Thyroid gland (tissue), 4 donors: ENCODE measurements at regions not wholly inside any gene's neighbourhood (a gene's known extent, or its start where the extent isn't known, plus 50 kb on each side); places are given as distances from the start of the nearest gene placed in this dataset.
A peak's percentile ranks its signal among the peaks of the same experiment; 100 is the strongest.

Experiments used
- DNase-seq, 2 donors: peaks; one replicate each; pipeline ENCODE4 v3.0.0-alpha.2; 2019
- H3K27ac ChIP-seq, 3 donors: fragments of 200-600 bp; sonication (generic); 1 replicate in 2 of 3; 2 replicates in 1 of 3; pipeline ENCODE4 v1.5.1; 2016 to 2019; ENCODE audit warnings: mild to moderate bottlenecking in 1 of 3, moderate library complexity in 1 of 3
- H3K27me3 ChIP-seq: fragments of 200-600 bp; sonication (generic); one replicate; pipeline ENCODE4 v1.5.1; 2019
- H3K36me3 ChIP-seq, 2 donors: fragments of 200-600 bp; sonication (generic); one replicate each; pipeline ENCODE4 v1.5.1; 2016 to 2019
- H3K4me1 ChIP-seq, 2 donors: fragments of 200-600 bp; sonication (generic); one replicate each; pipeline ENCODE4 v1.5.1; 2017 to 2019
- H3K4me3 ChIP-seq, 3 donors: fragments of 200-600 bp; sonication (generic); replicated peaks in 1 of 3; 1 replicate in 2 of 3; 2 replicates in 1 of 3; pipeline ENCODE4 v1.5.1; 2016; ENCODE audit warnings: mild to moderate bottlenecking in 1 of 3
- H3K9me3 ChIP-seq: fragments of 200-600 bp; sonication (generic); one replicate; pipeline ENCODE4 v1.5.1; 2017
- CTCF ChIP-seq, 6 experiments: fragments of 200-600 bp in 3 of 6; fragments of 450-650 bp in 3 of 6; sonication (generic) in 3 of 6; IDR thresholded peaks; one replicate each; pipeline ENCODE4 v1.5.1; 2016 to 2019; ENCODE audit warnings: antibody characterized with exemption in 6 of 6, mild to moderate bottlenecking in 2 of 6, inconsistent platforms in 1 of 6, moderate library complexity in 1 of 6
- POLR2A ChIP-seq, 2 donors: fragments of 450-650 bp; IDR thresholded peaks; one replicate each; pipeline ENCODE4 v1.6.1; 2017; ENCODE audit warnings: antibody characterized with exemption in 2 of 2, mild to moderate bottlenecking in 2 of 2, moderate library complexity in 1 of 2
- WGBS, 2 donors: methylation state at CpG; one replicate each; pipeline ENCODE4 v1.1.5; 2017; 5-methylcytosine and 5-hydroxymethylcytosine counted together
- intact Hi-C: fragments of 100-400 bp; cut with DNase I; formaldehyde crosslinking; loops from one replicate; pipeline ENCODE4 v1.15.1; 2023

GRCh38 chr3:161423911-161424522 lies 52.7 kb upstream of the SPTSSB start:
- Histone ChIP-seq H3K9me3 (no peaks in the 10 kb centered on the region), H3K4me3 (no peak overlapping the region), H3K4me1 (peaks cover 6 to 7% of the 10 kb centered on the region in 2 donors), H3K36me3 (no peaks in the 10 kb centered on the region), H3K27me3 (no peaks in the 10 kb centered on the region), H3K27ac (no peak overlapping the region)
- TF ChIP-seq CTCF (IDR thresholded peaks at IDR 0.05), result peak; percentile 54 to 89 (median 69)
- TF ChIP-seq POLR2A (IDR thresholded peaks at IDR 0.05), result no peak
- 59 to 60% methylated on average over 5 of the region's 5 CpGs for WGBS, 2 donors
- no peak for DNase-seq
- intact Hi-C loops, result loop anchor here (2.0 kb wide), 1 partner anchor 149 kb away; no protein-coding TSS in a partner anchor

GRCh38 chr3:161422171-161422700 lies 50.9 kb upstream of the SPTSSB start:
- no peak for DNase-seq
- TF ChIP-seq POLR2A (IDR thresholded peaks at IDR 0.05), result no peak
- TF ChIP-seq CTCF (IDR thresholded peaks at IDR 0.05), result no peak
- Histone ChIP-seq H3K4me3 (no peak overlapping the region), H3K36me3 (no peaks in the 10 kb centered on the region), H3K27ac (no peak overlapping the region), H3K27me3 (no peaks in the 10 kb centered on the region), H3K9me3 (no peaks in the 10 kb centered on the region), H3K4me1 (peaks cover 6 to 7% of the 10 kb centered on the region in 2 donors)
- 92 to 93% methylated on average over 2 of the region's 2 CpGs for WGBS, 2 donors
- intact Hi-C loops, result no loop called here
